ENCODE measurements at regions not wholly inside any gene's neighbourhood (a gene's known extent, or its start where the extent isn't known, plus 50 kb on each side); places are given as distances from the start of the nearest gene placed in this dataset.

DNA sequence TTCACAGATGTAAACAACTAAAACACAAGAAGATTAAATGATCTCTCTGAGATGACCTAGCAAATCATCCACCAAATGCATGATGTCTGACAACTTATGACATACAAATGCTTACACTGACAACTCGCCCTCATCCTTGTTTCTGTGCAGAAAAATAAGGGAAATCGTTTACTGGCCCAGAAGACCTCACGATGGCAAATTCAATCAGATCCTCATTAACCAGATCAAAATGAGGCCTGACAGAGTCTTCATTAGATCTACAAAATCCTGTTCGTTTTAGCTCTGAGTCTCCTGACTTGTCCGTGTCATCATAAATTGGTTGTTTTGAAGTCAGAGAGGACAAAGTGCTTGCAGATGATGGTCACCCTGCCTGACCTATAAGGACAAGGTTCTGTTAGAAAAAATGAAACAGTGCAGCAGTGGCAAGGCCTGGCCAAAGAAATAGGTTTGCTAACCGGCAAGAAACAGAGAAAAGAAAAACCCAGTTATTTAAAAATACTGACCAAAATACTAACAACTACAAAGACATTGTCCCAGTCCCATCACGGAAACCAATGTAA, 109.5 kb downstream of the BTG1 start:
- no peak for FAIRE-seq
- TF ChIP-seq TAF1 (IDR thresholded peaks at IDR 0.05; ENCODE audit: low read depth, low read length) (no peak), POU2F2 (IDR thresholded peaks at IDR 0.05; ENCODE audit: low read depth, low read length) (no peak), SPI1 (IDR thresholded peaks at IDR 0.05; ENCODE audit: low read depth, low read length) (no peak), POLR2AphosphoS5 (IDR thresholded peaks at IDR 0.05; ENCODE audit: low read depth, low read length) (no peak), PAX5 (IDR thresholded peaks at IDR 0.05; ENCODE audit: insufficient read depth, low read length, severe bottlenecking) (no peak), POLR2A (IDR thresholded peaks at IDR 0.05; ENCODE audit: low read depth, low read length) (no peak)
- no peak for DNase-seq (ENCODE audit: insufficient read length, low spot score)

DNA sequence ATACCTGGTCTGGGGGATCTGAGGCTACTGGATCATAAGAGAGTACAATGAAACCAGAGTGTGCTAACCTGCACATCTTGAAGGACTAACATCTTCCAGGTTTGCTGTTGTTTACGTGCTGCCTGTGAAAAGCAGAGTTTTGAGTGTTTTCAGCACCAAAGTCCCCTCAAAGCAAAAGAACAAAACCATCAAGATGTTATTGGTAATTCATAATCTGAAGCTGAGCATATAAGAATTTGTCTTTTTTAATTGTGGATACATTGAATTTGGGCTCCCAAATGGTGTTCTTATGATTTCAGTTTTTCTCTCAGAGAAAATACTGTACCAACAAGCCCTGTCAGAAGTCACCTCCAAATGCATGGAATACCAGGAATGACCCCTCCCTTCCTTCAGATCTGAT, 110.2 kb downstream of the BTG1 start:
- TF ChIP-seq POLR2A (IDR thresholded peaks at IDR 0.05; ENCODE audit: low read depth, low read length) (no peak), SPI1 (IDR thresholded peaks at IDR 0.05; ENCODE audit: low read depth, low read length) (no peak), POLR2AphosphoS5 (IDR thresholded peaks at IDR 0.05; ENCODE audit: low read depth, low read length) (no peak)
- FAIRE-seq (no peak), DNase-seq (ENCODE audit: insufficient read length, low spot score) (no peak)

DNA sequence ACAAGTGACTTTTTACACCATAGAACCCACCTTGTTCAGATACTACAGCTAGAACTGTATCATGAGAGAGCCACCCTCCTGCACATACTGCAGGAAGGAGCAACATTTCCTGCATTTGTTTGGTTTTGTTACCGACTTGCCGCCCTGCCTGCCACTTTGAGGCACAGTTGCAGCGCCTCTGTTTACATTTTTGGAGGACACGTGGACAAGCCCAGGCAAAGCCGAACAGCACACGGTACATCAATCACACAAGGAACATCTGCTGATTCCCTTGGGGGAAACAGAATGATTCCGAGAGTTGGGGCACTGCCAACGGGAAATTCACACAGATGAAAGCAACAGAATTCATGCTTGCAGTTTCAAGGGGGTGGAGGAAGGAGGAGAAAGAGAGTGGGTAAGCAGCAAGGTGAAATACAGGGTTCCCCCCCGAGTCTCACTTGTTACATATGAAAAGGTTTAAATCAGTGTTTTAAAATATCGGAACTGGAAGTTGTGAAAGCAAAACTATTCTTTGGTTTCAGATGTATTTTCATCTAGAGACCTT, 110.7 kb downstream of the BTG1 start:
- DNase-seq (ENCODE audit: insufficient read length, low spot score) = no peak
- peak; percentile 95 for FAIRE-seq
- TF ChIP-seq SPI1 (IDR thresholded peaks at IDR 0.05; ENCODE audit: low read depth, low read length) = peak; percentile 51
- peak; percentile 23 for TF ChIP-seq PAX5 (IDR thresholded peaks at IDR 0.05; ENCODE audit: insufficient read depth, low read length, severe bottlenecking)
- TF ChIP-seq POU2F2 (IDR thresholded peaks at IDR 0.05; ENCODE audit: low read depth, low read length) = no peak

DNA sequence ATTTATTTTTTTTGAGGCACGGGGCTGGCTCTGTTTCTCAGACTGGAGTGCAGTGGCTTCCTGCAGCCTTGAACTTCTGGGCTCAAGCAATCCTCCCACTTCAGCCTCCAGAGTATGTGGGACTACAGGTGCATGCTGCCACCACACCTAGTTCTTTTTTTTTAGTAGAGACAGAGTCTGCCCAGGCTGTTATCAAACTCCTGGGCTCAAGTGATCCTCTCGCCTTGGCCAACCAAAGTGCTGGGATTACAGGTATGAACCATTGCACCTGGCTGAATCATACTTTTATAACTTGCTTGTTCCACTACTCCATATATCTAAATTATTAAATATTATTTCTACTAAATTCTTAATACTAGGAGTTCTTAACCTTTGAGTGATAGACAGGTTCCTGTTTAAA, 111.6 kb downstream of the BTG1 start:
- no peak for TF ChIP-seq SPI1 (IDR thresholded peaks at IDR 0.05; ENCODE audit: low read depth, low read length)
- no peak for TF ChIP-seq POU2F2 (IDR thresholded peaks at IDR 0.05; ENCODE audit: low read depth, low read length)
- no peak for TF ChIP-seq POLR2AphosphoS5 (IDR thresholded peaks at IDR 0.05; ENCODE audit: low read depth, low read length)
- DNase-seq (ENCODE audit: insufficient read length, low spot score) (no peak), FAIRE-seq (no peak)

DNA sequence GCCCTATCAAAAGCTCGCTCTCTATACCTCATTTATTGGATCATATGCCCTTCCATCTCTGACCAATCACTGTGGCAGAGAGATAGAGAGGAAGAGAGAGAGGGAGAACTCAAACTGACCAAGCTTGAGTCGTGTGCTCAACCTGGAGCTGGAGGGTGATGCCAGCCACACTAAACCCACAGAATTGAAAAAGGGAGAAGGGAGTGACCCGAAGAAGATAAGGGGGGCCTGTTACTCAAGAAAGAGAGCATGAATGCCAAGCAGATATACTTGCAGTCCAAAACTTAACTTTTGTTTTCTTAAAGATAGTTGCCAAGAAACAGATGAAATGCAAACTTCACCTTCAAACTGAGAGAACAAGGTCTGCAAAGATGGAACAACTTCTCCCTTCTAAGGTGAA, 112.7 kb downstream of the BTG1 start:
- TF ChIP-seq SPI1 (IDR thresholded peaks at IDR 0.05; ENCODE audit: low read depth, low read length) = no peak
- TF ChIP-seq POLR2AphosphoS5 (IDR thresholded peaks at IDR 0.05; ENCODE audit: low read depth, low read length) = no peak
- no peak for TF ChIP-seq POU2F2 (IDR thresholded peaks at IDR 0.05; ENCODE audit: low read depth, low read length)
- TF ChIP-seq TAF1 (IDR thresholded peaks at IDR 0.05; ENCODE audit: low read depth, low read length) = no peak
- TF ChIP-seq PAX5 (IDR thresholded peaks at IDR 0.05; ENCODE audit: insufficient read depth, low read length, severe bottlenecking) = no peak
- no peak for TF ChIP-seq POLR2A (IDR thresholded peaks at IDR 0.05; ENCODE audit: low read depth, low read length)
- DNase-seq (ENCODE audit: insufficient read length, low spot score) = no peak
- no peak for FAIRE-seq

DNA sequence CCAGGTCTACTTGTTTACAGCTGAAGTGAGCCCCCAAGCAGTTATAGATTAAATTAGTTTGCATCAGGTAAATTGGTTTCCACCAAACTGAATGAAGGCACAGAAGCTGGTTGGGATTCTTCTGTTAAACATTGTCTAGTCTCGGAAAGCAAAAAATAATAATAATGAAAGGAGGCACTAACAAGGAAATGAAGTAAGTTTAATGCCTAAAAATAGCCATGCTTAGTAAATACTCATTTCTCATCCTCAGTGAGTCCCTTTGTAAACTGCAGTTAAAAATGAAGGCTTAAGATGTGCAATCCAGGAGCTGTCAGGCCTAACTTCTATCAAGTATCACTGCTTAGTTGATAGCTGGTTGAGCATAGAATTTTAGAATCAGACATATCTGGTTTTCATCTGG, 113.5 kb downstream of the BTG1 start:
- TF ChIP-seq SPI1 (IDR thresholded peaks at IDR 0.05; ENCODE audit: low read depth, low read length) (no peak), PAX5 (IDR thresholded peaks at IDR 0.05; ENCODE audit: insufficient read depth, low read length, severe bottlenecking) (no peak), POU2F2 (IDR thresholded peaks at IDR 0.05; ENCODE audit: low read depth, low read length) (no peak), TAF1 (IDR thresholded peaks at IDR 0.05; ENCODE audit: low read depth, low read length) (no peak), POLR2AphosphoS5 (IDR thresholded peaks at IDR 0.05; ENCODE audit: low read depth, low read length) (no peak), POLR2A (IDR thresholded peaks at IDR 0.05; ENCODE audit: low read depth, low read length) (no peak)
- FAIRE-seq (peak; percentile 16), DNase-seq (ENCODE audit: insufficient read length, low spot score) (no peak)

DNA sequence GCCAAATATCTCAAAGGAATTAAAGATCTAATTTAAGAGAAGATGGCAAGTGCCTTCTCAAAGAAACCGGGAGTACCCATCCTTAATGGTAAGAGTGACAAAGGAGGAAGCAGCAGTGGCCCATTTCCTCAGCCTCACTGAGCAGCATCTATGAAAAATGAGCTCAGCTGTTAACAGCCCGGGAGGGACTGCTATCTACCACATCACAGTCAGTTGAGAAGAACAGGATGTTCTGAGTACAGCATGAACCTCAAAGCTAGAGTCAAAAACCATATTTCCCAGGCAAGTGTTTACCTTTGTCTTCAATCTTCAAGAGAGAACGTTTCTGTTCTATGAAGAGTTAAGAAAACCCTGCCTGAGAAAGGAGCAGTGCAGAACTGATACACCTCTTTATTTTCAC, 115.0 kb downstream of the BTG1 start:
- FAIRE-seq (peak; percentile 93), DNase-seq (ENCODE audit: insufficient read length, low spot score) (no peak)
- TF ChIP-seq POU2F2 (IDR thresholded peaks at IDR 0.05; ENCODE audit: low read depth, low read length) (no peak), TAF1 (IDR thresholded peaks at IDR 0.05; ENCODE audit: low read depth, low read length) (no peak), POLR2A (IDR thresholded peaks at IDR 0.05; ENCODE audit: low read depth, low read length) (no peak), SPI1 (IDR thresholded peaks at IDR 0.05; ENCODE audit: low read depth, low read length) (peak; percentile 47; the same call in 1 of the 2 replicates)

DNA sequence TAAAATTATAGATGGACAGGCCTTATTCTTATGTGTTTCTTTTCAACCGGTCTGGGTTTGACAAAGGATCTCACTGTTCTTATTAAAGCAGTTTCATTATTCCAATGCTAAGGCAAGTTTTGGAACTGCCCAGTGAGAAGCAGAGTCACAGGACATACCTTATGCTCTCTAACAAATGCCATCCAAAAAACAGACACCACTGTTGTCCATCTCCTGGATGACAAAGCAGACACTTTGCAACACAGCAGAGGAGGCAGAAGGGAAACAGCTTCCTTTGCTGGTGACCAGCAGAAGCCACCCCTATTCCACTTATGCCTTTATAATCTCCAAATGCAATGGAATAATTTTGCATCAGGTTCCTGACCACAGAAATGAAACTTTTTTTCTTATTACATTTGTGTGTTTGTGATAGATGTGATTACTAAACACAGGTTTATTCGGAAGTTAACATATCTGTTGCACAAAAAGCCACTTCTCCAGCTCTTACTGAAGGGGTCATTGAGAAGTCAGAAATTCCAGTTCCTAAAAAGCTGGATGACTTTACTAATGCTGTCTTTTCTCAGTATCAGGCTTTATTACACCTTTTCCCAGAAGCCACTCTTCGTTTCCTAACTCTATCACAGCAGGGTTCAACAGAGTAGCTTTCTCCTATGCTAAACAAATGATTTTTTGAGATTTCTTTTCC, 115.6 kb downstream of the BTG1 start:
- peak; percentile 61 for FAIRE-seq
- TF ChIP-seq TAF1 (IDR thresholded peaks at IDR 0.05; ENCODE audit: low read depth, low read length) = no peak
- no peak for TF ChIP-seq SPI1 (IDR thresholded peaks at IDR 0.05; ENCODE audit: low read depth, low read length)
- no peak for TF ChIP-seq POU2F2 (IDR thresholded peaks at IDR 0.05; ENCODE audit: low read depth, low read length)
- no peak for TF ChIP-seq POLR2A (IDR thresholded peaks at IDR 0.05; ENCODE audit: low read depth, low read length)
- no peak for TF ChIP-seq POLR2AphosphoS5 (IDR thresholded peaks at IDR 0.05; ENCODE audit: low read depth, low read length)
- TF ChIP-seq PAX5 (IDR thresholded peaks at IDR 0.05; ENCODE audit: insufficient read depth, low read length, severe bottlenecking) = no peak
- no peak for DNase-seq (ENCODE audit: insufficient read length, low spot score)

DNA sequence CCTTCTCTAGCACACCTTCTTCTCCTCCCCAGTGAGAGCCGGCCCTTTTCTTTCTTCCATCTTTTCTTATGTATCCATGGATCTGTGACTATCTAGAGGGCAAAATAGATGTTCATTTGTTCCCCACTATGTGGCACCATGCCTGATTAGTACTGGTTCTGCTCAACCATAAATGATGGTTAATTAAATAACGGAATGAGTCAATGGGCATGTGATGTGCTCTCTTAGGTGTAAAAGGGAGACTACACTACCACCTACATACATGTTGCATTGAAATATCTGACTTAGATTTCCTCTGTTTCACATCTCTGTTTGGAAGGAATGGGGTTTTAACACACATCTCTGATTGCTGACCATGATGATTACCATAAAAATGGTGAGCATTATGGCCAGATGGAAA, 116.5 kb downstream of the BTG1 start:
- FAIRE-seq = no peak
- TF ChIP-seq POU2F2 (IDR thresholded peaks at IDR 0.05; ENCODE audit: low read depth, low read length) = no peak
- TF ChIP-seq TAF1 (IDR thresholded peaks at IDR 0.05; ENCODE audit: low read depth, low read length) = no peak
- TF ChIP-seq POLR2AphosphoS5 (IDR thresholded peaks at IDR 0.05; ENCODE audit: low read depth, low read length) = no peak
- TF ChIP-seq SPI1 (IDR thresholded peaks at IDR 0.05; ENCODE audit: low read depth, low read length) = no peak
- no peak for TF ChIP-seq PAX5 (IDR thresholded peaks at IDR 0.05; ENCODE audit: insufficient read depth, low read length, severe bottlenecking)
- TF ChIP-seq POLR2A (IDR thresholded peaks at IDR 0.05; ENCODE audit: low read depth, low read length) = no peak
- no peak for DNase-seq (ENCODE audit: insufficient read length, low spot score)

DNA sequence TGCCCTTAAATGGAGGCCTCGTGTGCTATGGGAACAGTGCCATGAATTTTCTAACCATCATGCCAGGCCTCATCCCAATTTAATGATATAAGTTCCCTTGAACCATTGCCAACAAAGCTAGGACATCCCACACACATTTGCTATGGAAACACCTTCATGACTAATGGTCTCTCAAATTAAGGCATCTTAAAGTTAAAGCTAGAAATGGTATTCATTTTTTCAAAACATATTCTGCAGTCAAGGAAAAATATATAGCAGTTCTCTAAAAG, 117.3 kb downstream of the BTG1 start:
- no peak for FAIRE-seq
- TF ChIP-seq SPI1 (IDR thresholded peaks at IDR 0.05; ENCODE audit: low read depth, low read length) (no peak), TAF1 (IDR thresholded peaks at IDR 0.05; ENCODE audit: low read depth, low read length) (no peak), POU2F2 (IDR thresholded peaks at IDR 0.05; ENCODE audit: low read depth, low read length) (no peak), PAX5 (IDR thresholded peaks at IDR 0.05; ENCODE audit: insufficient read depth, low read length, severe bottlenecking) (no peak), POLR2A (IDR thresholded peaks at IDR 0.05; ENCODE audit: low read depth, low read length) (no peak), POLR2AphosphoS5 (IDR thresholded peaks at IDR 0.05; ENCODE audit: low read depth, low read length) (no peak)
- DNase-seq (ENCODE audit: insufficient read length, low spot score) = no peak

All from GM12891 (cell line).